ENCODE measurements at regions not wholly inside any gene's neighbourhood (a gene's known extent, or its start where the extent isn't known, plus 50 kb on each side); places are given as distances from the start of the nearest gene placed in this dataset.
"Not testable (repeated sequence)": the region's sequence is repeated elsewhere in the genome, so short reads cannot be mapped to it uniquely, and the experiment has no call there.

DNA sequence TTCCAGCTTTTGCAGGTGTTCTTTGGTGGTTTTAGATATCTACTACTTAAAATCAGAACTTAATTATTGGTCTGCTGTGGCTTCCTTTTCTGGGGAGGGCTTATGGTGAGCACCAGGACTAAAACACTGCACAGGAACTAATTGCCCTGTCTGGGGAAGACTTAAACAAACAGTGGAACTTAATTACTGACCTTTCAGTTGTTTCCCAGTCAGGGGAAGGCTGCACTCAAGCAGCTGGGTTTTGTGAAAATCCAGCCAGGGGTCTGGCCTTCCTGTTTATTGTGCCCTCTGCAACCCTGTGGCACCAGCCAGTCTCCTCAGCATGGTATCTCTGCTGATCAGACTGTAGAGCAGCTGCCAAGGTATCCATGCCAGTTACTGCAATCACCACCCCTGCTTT is 398.2 kb downstream of the ADCYAP1 start:
- TF ChIP-seq, protein P1, sequence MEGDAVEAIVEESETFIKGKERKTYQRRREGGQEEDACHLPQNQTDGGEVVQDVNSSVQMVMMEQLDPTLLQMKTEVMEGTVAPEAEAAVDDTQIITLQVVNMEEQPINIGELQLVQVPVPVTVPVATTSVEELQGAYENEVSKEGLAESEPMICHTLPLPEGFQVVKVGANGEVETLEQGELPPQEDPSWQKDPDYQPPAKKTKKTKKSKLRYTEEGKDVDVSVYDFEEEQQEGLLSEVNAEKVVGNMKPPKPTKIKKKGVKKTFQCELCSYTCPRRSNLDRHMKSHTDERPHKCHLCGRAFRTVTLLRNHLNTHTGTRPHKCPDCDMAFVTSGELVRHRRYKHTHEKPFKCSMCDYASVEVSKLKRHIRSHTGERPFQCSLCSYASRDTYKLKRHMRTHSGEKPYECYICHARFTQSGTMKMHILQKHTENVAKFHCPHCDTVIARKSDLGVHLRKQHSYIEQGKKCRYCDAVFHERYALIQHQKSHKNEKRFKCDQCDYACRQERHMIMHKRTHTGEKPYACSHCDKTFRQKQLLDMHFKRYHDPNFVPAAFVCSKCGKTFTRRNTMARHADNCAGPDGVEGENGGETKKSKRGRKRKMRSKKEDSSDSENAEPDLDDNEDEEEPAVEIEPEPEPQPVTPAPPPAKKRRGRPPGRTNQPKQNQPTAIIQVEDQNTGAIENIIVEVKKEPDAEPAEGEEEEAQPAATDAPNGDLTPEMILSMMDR (IDR thresholded peaks at IDR 0.05; ENCODE audit: insufficient read depth, low read length, severe bottlenecking) = no peak
- DNase-seq (ENCODE audit: low read depth) = no peak
- no peaks in the 10 kb centered on the region for H3K27me3 ChIP-seq (ENCODE audit: control insufficient read depth, insufficient read depth, low read length)
- no peak overlapping the region for H3K4me3 ChIP-seq (ENCODE audit: low read depth, low read length)
- H3K36me3 ChIP-seq (ENCODE audit: control insufficient read depth, insufficient read depth, low read length) = no peaks in the 10 kb centered on the region
- no peak for FAIRE-seq

DNA sequence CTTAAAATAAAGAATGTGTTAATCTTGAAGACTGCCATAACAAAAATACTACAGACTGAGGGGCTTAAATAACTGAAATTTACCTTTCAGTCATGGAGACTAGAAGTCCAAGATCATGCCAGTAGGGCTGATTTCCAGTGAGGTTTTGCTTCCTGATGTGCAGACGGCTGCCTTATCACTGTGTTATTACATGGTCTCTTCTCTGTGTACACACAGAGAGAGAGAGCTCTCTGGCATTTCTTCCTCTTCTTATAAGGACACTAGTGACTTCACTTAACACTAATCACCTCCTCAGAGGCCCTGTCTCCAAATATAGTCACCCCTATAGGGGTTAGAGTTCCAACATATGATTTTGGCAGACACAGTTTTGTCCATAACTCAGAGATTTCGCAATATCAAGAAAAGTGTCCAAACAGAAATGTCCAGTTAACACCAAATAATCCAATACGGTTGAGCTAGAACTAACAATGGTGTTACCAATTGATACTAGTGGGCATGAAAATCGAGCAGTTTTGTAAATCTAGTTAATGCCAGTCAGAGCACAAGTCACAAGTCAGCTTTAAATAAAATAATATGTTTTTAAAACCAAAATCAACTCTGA is 399.8 kb downstream of the ADCYAP1 start:
- Histone ChIP-seq H3K4me3 (ENCODE audit: low read depth, low read length) (no peak overlapping the region), H3K27me3 (ENCODE audit: control insufficient read depth, insufficient read depth, low read length) (no peaks in the 10 kb centered on the region), H3K36me3 (ENCODE audit: control insufficient read depth, insufficient read depth, low read length) (no peaks in the 10 kb centered on the region)
- no peak for FAIRE-seq
- no peak for DNase-seq (ENCODE audit: low read depth)
- TF ChIP-seq, protein P1 (IDR thresholded peaks at IDR 0.05; ENCODE audit: insufficient read depth, low read length, severe bottlenecking) = no peak

DNA sequence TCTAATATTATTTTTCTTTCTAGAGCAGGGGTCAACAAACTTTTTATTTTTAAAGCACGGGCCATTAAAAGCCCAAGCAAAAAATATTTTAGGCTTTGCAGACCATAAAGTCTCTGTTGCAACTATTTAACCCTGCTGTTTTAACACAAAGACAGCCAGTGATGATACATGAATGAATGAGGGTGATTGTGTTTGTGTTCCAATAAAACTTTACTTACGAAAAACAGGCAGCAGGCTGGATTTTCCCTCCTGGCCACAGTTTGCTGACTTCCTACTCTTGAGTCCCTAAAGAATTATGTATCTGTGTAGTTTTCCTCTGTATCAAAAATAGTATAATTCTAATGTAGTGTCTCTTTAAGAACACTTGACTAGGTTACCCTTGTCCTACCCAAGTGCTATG is 402.0 kb downstream of the ADCYAP1 start:
- DNase-seq (ENCODE audit: low read depth) = no peak
- Histone ChIP-seq H3K36me3 (ENCODE audit: control insufficient read depth, insufficient read depth, low read length) (no peaks in the 10 kb centered on the region), H3K4me3 (ENCODE audit: low read depth, low read length) (no peak overlapping the region), H3K27me3 (ENCODE audit: control insufficient read depth, insufficient read depth, low read length) (no peaks in the 10 kb centered on the region)
- TF ChIP-seq, protein P1 (IDR thresholded peaks at IDR 0.05; ENCODE audit: insufficient read depth, low read length, severe bottlenecking) = no peak
- no peak for FAIRE-seq

DNA sequence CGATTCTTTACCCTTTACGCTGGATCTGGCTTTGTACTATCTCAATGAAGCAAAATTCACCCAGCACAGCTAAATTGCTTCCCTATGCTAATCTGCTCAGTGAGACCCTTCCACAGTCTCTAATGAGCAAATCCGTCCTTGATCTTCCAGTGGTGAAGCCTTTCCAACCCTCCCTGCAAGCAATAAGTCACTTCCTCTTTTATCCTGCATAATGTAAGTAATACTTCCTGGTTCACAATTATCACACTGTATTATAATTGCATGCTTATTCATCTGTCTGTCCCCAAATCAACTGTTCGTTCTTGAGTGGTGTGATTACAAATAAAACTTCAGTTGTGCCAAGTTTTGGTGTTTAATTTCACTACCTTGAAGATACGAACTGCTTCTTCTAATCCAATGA is 404.0 kb downstream of the ADCYAP1 start:
- FAIRE-seq = no peak
- H3K4me3 ChIP-seq (ENCODE audit: low read depth, low read length) = no peak overlapping the region
- TF ChIP-seq, protein P1 (IDR thresholded peaks at IDR 0.05; ENCODE audit: insufficient read depth, low read length, severe bottlenecking) = no peak
- DNase-seq (ENCODE audit: low read depth) = no peak
- H3K27me3 ChIP-seq (ENCODE audit: control insufficient read depth, insufficient read depth, low read length) = no peaks in the 10 kb centered on the region
- H3K36me3 ChIP-seq (ENCODE audit: control insufficient read depth, insufficient read depth, low read length) = no peaks in the 10 kb centered on the region

DNA sequence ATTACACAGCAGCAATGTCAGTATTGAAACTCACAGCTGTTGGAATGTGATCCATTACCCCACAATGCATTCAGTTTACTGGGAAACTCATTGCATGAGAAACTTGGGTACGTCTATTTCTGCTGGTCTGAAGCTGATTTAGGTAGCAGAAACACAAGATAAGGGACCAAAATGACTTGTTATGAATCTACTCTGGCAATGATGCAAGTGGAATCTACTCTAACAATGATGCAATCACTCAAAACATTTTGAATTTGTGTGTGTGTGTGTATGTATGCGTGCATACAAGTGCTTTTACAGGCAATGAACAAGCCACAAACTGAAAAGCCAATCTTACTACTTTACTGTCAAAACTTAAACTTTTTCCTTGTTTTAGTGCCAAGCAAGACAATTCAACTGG is 406.7 kb downstream of the ADCYAP1 start:
- no peak for FAIRE-seq

DNA sequence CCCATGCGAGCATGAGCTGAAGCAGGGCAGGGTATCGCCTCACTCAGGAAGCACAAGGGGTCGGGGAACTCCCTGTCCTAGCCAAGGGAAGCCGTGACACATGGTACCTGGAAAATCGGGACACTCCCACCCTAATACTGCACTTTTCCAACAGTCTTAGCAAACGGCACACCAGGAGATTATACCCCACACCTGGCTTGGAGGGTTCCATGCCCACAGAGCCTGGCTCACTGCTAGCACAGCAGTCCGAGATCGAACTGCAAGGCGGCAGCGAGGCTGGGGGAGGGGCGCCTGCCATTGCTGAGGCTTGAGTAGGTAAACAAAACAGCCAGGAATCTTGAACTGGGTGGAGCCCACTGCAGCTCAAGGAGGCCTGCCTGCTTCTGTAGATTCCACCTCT is 430.7 kb downstream of the ADCYAP1 start:
- not testable (repeated sequence) for H3K36me3 ChIP-seq (ENCODE audit: control insufficient read depth, insufficient read depth, low read length); FAIRE-seq; DNase-seq (ENCODE audit: low read depth); H3K4me3 ChIP-seq (ENCODE audit: low read depth, low read length); H3K27me3 ChIP-seq (ENCODE audit: control insufficient read depth, insufficient read depth, low read length)

More for the DNA sequence above, 406.7 kb downstream of the ADCYAP1 start:
- no peak overlapping the region for H3K4me3 ChIP-seq (ENCODE audit: low read depth, low read length)
- no peaks in the 10 kb centered on the region for H3K36me3 ChIP-seq (ENCODE audit: control insufficient read depth, insufficient read depth, low read length)
- DNase-seq (ENCODE audit: low read depth) = no peak
- H3K27me3 ChIP-seq (ENCODE audit: control insufficient read depth, insufficient read depth, low read length) = no peaks in the 10 kb centered on the region
- TF ChIP-seq, protein P1 (IDR thresholded peaks at IDR 0.05; ENCODE audit: insufficient read depth, low read length, severe bottlenecking) = no peak

All from bronchial epithelial cell (primary cell).